ENCODE measurements at regions not wholly inside any gene's neighbourhood (a gene's known extent, or its start where the extent isn't known, plus 50 kb on each side); places are given as distances from the start of the nearest gene placed in this dataset.

DNA sequence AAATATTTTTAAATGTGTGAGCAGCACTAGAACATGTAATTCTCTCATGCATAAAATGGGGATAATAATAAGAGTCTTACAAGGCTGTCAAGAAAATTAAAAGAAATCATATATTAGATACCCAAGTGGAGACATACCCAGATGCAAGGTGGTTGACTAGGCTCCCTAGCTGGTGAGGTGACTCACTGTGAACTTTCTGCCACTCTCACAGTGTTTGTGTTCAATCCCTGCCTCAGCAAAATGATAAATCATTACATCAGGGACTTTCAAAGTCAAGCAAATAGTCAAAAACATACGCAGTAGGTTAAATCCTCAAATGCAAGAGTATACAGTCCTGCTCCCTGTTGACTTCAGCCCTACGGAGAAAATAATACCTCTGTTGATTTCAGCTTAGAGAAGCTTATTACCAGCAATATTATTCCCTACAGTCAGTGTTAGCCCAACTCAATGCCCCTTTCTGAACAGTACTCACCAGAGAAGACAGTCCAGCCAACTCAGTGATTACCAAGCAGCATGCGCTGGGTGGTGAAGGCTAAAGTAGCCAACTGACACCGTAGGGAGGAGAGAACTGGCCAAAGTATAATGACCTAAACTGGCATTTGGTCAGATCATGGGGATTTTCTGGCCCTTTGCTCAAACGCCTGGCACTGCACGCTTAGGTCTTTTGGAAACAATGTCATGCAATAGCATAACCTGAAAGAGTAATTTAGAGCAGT is 73.1 kb upstream of the BARX2 start:
- Histone ChIP-seq H3K4me3 (no peak overlapping the region), H3K4me1 (no peaks in the 10 kb centered on the region), H3K27ac (no peak overlapping the region), H3K9me3 (no peaks in the 10 kb centered on the region), H3K27me3 (no peaks in the 10 kb centered on the region), H3K36me3 (no peaks in the 10 kb centered on the region)
- DNase-seq (ENCODE audit: low spot score in 2 of 2): no peak
- intact Hi-C loops (cut with DNase I): no loop called here
- TF ChIP-seq, protein P1, sequence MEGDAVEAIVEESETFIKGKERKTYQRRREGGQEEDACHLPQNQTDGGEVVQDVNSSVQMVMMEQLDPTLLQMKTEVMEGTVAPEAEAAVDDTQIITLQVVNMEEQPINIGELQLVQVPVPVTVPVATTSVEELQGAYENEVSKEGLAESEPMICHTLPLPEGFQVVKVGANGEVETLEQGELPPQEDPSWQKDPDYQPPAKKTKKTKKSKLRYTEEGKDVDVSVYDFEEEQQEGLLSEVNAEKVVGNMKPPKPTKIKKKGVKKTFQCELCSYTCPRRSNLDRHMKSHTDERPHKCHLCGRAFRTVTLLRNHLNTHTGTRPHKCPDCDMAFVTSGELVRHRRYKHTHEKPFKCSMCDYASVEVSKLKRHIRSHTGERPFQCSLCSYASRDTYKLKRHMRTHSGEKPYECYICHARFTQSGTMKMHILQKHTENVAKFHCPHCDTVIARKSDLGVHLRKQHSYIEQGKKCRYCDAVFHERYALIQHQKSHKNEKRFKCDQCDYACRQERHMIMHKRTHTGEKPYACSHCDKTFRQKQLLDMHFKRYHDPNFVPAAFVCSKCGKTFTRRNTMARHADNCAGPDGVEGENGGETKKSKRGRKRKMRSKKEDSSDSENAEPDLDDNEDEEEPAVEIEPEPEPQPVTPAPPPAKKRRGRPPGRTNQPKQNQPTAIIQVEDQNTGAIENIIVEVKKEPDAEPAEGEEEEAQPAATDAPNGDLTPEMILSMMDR (IDR thresholded peaks at IDR 0.05): no peak

DNA sequence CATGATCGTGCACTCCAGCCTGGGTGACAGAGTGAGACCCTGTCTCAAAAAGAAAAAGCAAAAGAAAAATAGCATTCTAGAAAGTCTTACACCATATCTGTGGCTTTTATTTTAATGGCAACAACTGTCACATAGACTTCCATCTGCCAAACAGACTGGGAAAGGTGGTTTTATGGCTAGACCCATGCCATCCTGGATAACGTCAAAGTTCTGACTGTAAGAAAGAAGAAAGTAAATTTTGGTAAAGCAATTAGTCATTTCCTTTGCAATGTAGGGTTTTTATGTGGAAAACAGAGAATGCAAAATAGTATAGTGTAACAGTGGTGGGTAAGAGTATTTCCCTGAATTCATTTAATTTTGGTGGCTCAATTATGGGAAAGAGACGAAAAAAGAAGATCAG is 75.5 kb upstream of the BARX2 start:
- Histone ChIP-seq H3K27ac (no peak overlapping the region), H3K36me3 (no peaks in the 10 kb centered on the region), H3K9me3 (no peaks in the 10 kb centered on the region), H3K27me3 (no peaks in the 10 kb centered on the region), H3K4me3 (no peak overlapping the region), H3K4me1 (no peaks in the 10 kb centered on the region)
- intact Hi-C loops (cut with DNase I): no loop called here
- DNase-seq (ENCODE audit: low spot score in 2 of 2): no peak
- TF ChIP-seq, protein P1 (IDR thresholded peaks at IDR 0.05): no peak

DNA sequence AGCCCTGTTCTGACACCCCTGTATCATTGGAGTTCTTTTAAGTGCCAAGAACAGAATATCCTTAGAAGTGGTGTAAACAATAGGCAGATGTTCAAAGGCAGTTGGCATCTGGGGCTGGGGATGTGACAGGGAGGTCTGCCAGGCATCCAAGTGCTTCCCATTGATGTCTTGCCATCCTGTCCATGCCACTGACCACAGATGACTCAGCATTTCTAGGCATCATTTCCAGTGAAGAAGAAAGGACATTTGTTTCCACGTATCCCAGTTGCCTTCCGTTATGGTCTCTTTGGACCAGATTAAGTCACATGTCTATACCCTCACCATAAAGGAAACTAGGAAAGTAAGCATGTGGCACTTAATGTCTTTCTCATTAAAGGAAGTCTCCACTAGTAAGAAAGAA is 76.7 kb upstream of the BARX2 start:
- DNase-seq (ENCODE audit: low spot score in 2 of 2): no peak
- Histone ChIP-seq H3K4me3 (no peak overlapping the region), H3K27ac (no peak overlapping the region), H3K9me3 (no peaks in the 10 kb centered on the region), H3K36me3 (no peaks in the 10 kb centered on the region), H3K4me1 (no peaks in the 10 kb centered on the region), H3K27me3 (no peaks in the 10 kb centered on the region)
- TF ChIP-seq, protein P1 (IDR thresholded peaks at IDR 0.05): no peak
- intact Hi-C loops (cut with DNase I): no loop called here

DNA sequence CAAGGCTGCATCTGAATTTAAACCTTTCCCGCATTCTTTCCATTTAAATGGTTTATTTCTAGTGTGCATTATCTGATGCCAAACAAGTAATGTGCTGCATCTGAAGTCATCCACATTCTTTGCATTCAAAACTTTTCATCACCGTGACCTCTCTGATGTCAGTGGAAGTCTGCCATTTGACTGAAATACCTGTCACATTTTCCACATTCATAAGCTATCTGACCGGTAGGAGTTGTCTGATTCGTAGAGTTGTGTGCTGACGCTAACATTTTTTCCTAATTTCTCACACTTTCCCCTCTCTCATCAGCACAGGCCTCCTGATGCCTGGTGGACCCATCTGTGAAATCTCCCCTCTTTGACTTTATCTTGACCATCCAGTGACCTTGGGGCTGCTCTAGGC is 79.9 kb upstream of the BARX2 start:
- no peaks in the 10 kb centered on the region for H3K27me3 ChIP-seq
- intact Hi-C loops (cut with DNase I): no loop called here
- no peaks in the 10 kb centered on the region for H3K36me3 ChIP-seq
- no peak overlapping the region for H3K27ac ChIP-seq
- H3K4me3 ChIP-seq: no peak overlapping the region
- TF ChIP-seq, protein P1 (IDR thresholded peaks at IDR 0.05): no peak
- no peak for DNase-seq (ENCODE audit: low spot score in 2 of 2)
- H3K4me1 ChIP-seq: no peaks in the 10 kb centered on the region
- no peaks in the 10 kb centered on the region for H3K9me3 ChIP-seq

DNA sequence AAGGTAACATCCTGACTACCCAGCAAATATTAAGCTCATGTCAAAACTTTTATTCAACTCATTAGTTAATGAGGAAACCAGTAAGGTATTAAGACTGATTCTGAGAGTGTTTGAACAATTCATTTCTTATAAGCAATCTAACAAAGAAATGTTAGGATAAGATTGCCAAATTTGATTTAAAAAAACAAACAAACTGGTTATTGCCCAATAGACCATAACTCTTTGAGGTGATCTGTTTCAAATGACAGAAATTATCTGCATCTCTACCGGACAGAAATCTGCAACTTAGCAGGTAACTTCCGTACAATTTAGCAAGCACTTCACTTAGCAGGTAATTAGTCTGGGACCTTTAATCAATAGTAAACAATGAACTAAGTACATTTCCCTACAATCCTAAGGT is 82.9 kb upstream of the BARX2 start:
- Histone ChIP-seq H3K36me3 (no peaks in the 10 kb centered on the region), H3K4me1 (no peaks in the 10 kb centered on the region), H3K4me3 (no peak overlapping the region), H3K27ac (no peak overlapping the region), H3K9me3 (no peaks in the 10 kb centered on the region), H3K27me3 (no peaks in the 10 kb centered on the region)
- intact Hi-C loops (cut with DNase I): no loop called here
- no peak for DNase-seq (ENCODE audit: low spot score in 2 of 2)
- TF ChIP-seq, protein P1 (IDR thresholded peaks at IDR 0.05): no peak

DNA sequence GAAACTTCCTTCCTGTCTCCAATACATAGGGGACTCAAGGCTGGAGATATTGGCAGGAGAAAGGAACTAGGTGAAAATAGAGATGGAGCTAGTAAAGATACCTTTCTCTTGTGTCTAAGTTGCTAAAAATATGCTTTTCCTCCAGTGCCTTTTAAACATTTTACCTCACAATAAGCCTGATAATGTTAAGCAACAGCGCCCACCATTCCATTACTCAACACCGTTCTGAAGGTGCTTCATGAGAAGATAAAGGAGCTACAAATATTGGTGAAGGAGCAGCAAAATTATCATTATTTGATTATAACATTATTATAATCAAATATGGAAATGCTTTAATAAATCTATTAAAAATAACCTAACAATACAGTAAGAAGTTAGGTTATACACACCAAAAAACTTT is 83.6 kb upstream of the BARX2 start:
- TF ChIP-seq, protein P1 (IDR thresholded peaks at IDR 0.05): no peak
- intact Hi-C loops (cut with DNase I): no loop called here
- no peak overlapping the region for H3K4me3 ChIP-seq

More for the DNA sequence above, 83.6 kb upstream of the BARX2 start:
- DNase-seq (ENCODE audit: low spot score in 2 of 2): no peak
- H3K9me3 ChIP-seq: no peaks in the 10 kb centered on the region
- no peaks in the 10 kb centered on the region for H3K36me3 ChIP-seq
- H3K27me3 ChIP-seq: no peaks in the 10 kb centered on the region
- H3K4me1 ChIP-seq: no peaks in the 10 kb centered on the region
- H3K27ac ChIP-seq: no peak overlapping the region
